ENCODE measurements at regions not wholly inside any gene's neighbourhood (a gene's known extent, or its start where the extent isn't known, plus 50 kb on each side); places are given as distances from the start of the nearest gene placed in this dataset.

- TF ChIP-seq SMC3 (IDR thresholded peaks at IDR 0.05; ENCODE audit: low read depth, low read length): no peak
- no peak for TF ChIP-seq POLR2A (IDR thresholded peaks at IDR 0.05; ENCODE audit: low read depth, low read length)
- TF ChIP-seq, protein P1, sequence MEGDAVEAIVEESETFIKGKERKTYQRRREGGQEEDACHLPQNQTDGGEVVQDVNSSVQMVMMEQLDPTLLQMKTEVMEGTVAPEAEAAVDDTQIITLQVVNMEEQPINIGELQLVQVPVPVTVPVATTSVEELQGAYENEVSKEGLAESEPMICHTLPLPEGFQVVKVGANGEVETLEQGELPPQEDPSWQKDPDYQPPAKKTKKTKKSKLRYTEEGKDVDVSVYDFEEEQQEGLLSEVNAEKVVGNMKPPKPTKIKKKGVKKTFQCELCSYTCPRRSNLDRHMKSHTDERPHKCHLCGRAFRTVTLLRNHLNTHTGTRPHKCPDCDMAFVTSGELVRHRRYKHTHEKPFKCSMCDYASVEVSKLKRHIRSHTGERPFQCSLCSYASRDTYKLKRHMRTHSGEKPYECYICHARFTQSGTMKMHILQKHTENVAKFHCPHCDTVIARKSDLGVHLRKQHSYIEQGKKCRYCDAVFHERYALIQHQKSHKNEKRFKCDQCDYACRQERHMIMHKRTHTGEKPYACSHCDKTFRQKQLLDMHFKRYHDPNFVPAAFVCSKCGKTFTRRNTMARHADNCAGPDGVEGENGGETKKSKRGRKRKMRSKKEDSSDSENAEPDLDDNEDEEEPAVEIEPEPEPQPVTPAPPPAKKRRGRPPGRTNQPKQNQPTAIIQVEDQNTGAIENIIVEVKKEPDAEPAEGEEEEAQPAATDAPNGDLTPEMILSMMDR (conservative IDR thresholded peaks at IDR 0.05; ENCODE audit: low read depth, low read length): no peak
- no peak for TF ChIP-seq MXI1 (IDR thresholded peaks at IDR 0.05; ENCODE audit: borderline replicate concordance, low read depth, low read length)
- TF ChIP-seq MAZ (IDR thresholded peaks at IDR 0.05; ENCODE audit: borderline replicate concordance, low read depth, low read length): no peak
- no peak for TF ChIP-seq CEBPB (IDR thresholded peaks at IDR 0.05; ENCODE audit: low read depth, low read length)
- no peak for TF ChIP-seq RAD21 (IDR thresholded peaks at IDR 0.05; ENCODE audit: low read length)
- no peak for TF ChIP-seq RFX5 (IDR thresholded peaks at IDR 0.05; ENCODE audit: low read depth, low read length)
- no peak for TF ChIP-seq FOS (IDR thresholded peaks at IDR 0.05; ENCODE audit: low read depth, low read length)
- no peak for TF ChIP-seq MAFK (IDR thresholded peaks at IDR 0.05; ENCODE audit: low read depth, low read length)
- TF ChIP-seq USF2 (IDR thresholded peaks at IDR 0.05; ENCODE audit: low read depth, low read length): no peak
These were observed 310.5 kb upstream of the PRR16 start for GRCh38 chr5:120153551-120153950.
